Loucy (cell line): ENCODE measurements at regions not wholly inside any gene's neighbourhood (a gene's known extent, or its start where the extent isn't known, plus 50 kb on each side); places are given as distances from the start of the nearest gene placed in this dataset.

Experiments
- H2AFZ ChIP-seq: fragments of 200-600 bp; sonication (generic); 2 replicates; pipeline ENCODE4 v1.6.0; 2016; ENCODE audit warnings: antibody characterized with exemption, mild to moderate bottlenecking, low read length, moderate library complexity
- H3F3A ChIP-seq: fragments of 200-600 bp; 2 replicates; pipeline ENCODE4 v1.6.0; 2016; ENCODE audit warnings: antibody characterized with exemption, low read depth, mild to moderate bottlenecking
- H3K27me3 ChIP-seq: fragments of 200-600 bp; sonication (generic); 2 replicates; pipeline ENCODE4 v1.6.1; 2014; ENCODE audit warnings: low read length, mild to moderate bottlenecking; ENCODE audit not compliant: insufficient read depth, poor library complexity, severe bottlenecking
- H3K36me3 ChIP-seq: fragments of 200-600 bp; sonication (generic); 2 replicates; pipeline ENCODE4 v1.6.1; 2016; ENCODE audit warnings: low read length; ENCODE audit not compliant: insufficient read depth
- H3K4me1 ChIP-seq: fragments of 200-600 bp; sonication (generic); 2 replicates; pipeline ENCODE4 v1.5.1; 2014; ENCODE audit warnings: low read length, mild to moderate bottlenecking; ENCODE audit not compliant: insufficient read depth, poor library complexity, severe bottlenecking
- H3K4me2 ChIP-seq: fragments of 200-600 bp; sonication (generic); 2 replicates; pipeline ENCODE4 v1.6.0; 2014; ENCODE audit warnings: antibody characterized with exemption, low read length, low read depth, mild to moderate bottlenecking; ENCODE audit not compliant: poor library complexity, severe bottlenecking
- H3K4me3 ChIP-seq: fragments of 200-600 bp; sonication (generic); 2 replicates; pipeline ENCODE4 v1.5.1; 2014; ENCODE audit warnings: low read length, mild to moderate bottlenecking, mixed read lengths; ENCODE audit not compliant: poor library complexity, severe bottlenecking
- H3K79me2 ChIP-seq: fragments of 200-600 bp; sonication (generic); 2 replicates; pipeline ENCODE4 v1.6.1; 2014; ENCODE audit warnings: low read length; ENCODE audit not compliant: insufficient read depth
- H3K9ac ChIP-seq: fragments of 200-600 bp; sonication (generic); 2 replicates; pipeline ENCODE4 v1.6.0; 2014; ENCODE audit warnings: mild to moderate bottlenecking, low read depth, low read length, moderate library complexity; ENCODE audit not compliant: poor library complexity, severe bottlenecking
- H3K9me2 ChIP-seq: fragments of 200-600 bp; sonication (generic); replicated peaks from 2 replicates; pipeline ENCODE4 v1.6.1; 2016; ENCODE audit warnings: low read depth, low read length, mixed read lengths
- H3K9me3 ChIP-seq: fragments of 200-600 bp; sonication (generic); 2 replicates; pipeline ENCODE4 v1.6.1; 2014; ENCODE audit warnings: mild to moderate bottlenecking, antibody characterized with exemption, low read length, low read depth; ENCODE audit not compliant: insufficient read depth
- H4K20me1 ChIP-seq: fragments of 200-600 bp; sonication (generic); 2 replicates; pipeline ENCODE4 v1.6.0; 2014; ENCODE audit warnings: antibody characterized with exemption, low read length, mild to moderate bottlenecking; ENCODE audit not compliant: insufficient read depth, poor library complexity, severe bottlenecking
- CTCF ChIP-seq: fragments of 200-600 bp; sonication (generic); conservative IDR thresholded peaks from 2 replicates; pipeline ENCODE4 v1.5.1; 2014; ENCODE audit warnings: mild to moderate bottlenecking, antibody characterized with exemption, low read length
- EZH2phosphoT487 ChIP-seq: fragments of 200-600 bp; IDR thresholded peaks from 2 replicates; pipeline ENCODE4 v1.6.1; 2018; ENCODE audit warnings: antibody characterized with exemption, mild to moderate bottlenecking, moderate library complexity, borderline replicate concordance

DNA sequence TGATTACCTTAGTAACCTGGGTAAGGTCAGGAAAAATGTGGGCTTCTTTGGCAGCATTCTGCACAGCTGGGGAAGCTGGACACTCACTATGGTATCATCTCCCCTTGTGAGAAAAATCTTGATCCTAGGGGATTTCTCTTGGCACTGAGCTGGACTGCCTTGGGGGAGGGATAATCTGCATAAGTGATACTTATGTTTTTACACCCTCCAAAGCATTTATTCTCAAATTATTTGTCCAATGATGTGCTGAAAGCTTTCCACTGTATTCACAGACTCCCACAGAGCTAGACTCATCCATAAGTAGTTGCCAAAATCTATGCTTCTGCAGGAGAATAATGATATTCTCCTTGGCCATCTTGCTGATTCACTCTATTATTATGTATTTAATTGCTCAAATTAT lies 121.5 kb upstream of the CNR1 start:
- Histone ChIP-seq H3K9me2 (no peaks in the 10 kb centered on the region), H2AFZ (no peak overlapping the region), H3K4me3 (no peak overlapping the region), H3K79me2 (no peaks in the 10 kb centered on the region), H3K9ac (no peak overlapping the region), H3K4me1 (no peaks in the 10 kb centered on the region), H3F3A (no peaks in the 10 kb centered on the region), H3K27me3 (no peaks in the 10 kb centered on the region), H4K20me1 (no peaks in the 10 kb centered on the region), H3K9me3 (no peaks in the 10 kb centered on the region), H3K4me2 (no peak overlapping the region), H3K36me3 (no peaks in the 10 kb centered on the region)
- TF ChIP-seq CTCF (no peak), EZH2phosphoT487 (no peak)

- no peak overlapping the region for H3K4me3 ChIP-seq
Observed at GRCh38 chr6:88276331-88276730, 110.2 kb upstream of the CNR1 start.

DNA sequence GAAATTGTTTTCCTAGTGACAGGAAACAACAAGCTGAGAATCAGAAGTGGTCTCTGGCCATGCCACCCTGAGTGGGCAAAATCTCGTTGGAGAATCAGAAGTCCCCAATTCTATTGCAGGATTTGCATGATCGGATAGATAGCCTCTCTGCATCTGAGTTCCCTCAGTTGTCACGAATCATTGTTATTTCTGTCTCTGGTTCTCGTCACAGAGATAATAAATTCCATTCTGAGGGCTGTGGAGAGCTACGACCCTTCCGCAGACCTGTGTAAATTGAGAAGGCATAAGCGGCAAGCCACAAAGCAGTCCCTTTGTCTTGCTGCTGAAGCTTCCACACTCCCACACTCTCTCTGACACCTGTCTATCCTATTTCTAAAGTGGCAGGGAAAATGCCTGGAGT lies 102.4 kb upstream of the CNR1 start:
- no peaks in the 10 kb centered on the region for H3K4me1 ChIP-seq
- no peaks in the 10 kb centered on the region for H3K9me2 ChIP-seq
- H2AFZ ChIP-seq: no peak overlapping the region
- no peaks in the 10 kb centered on the region for H3K9me3 ChIP-seq
- no peaks in the 10 kb centered on the region for H3K79me2 ChIP-seq
- H3K9ac ChIP-seq: no peak overlapping the region
- TF ChIP-seq CTCF (no peak), EZH2phosphoT487 (no peak)
- H4K20me1 ChIP-seq: no peaks in the 10 kb centered on the region
- no peaks in the 10 kb centered on the region for H3K27me3 ChIP-seq
- no peaks in the 10 kb centered on the region for H3K36me3 ChIP-seq
- no peak overlapping the region for H3K4me3 ChIP-seq
- no peaks in the 10 kb centered on the region for H3F3A ChIP-seq
- no peak overlapping the region for H3K4me2 ChIP-seq

More at GRCh38 chr6:88276331-88276730, 110.2 kb upstream of the CNR1 start:
- Histone ChIP-seq H3K4me1 (no peaks in the 10 kb centered on the region), H3F3A (no peaks in the 10 kb centered on the region), H3K79me2 (no peaks in the 10 kb centered on the region), H3K4me2 (no peak overlapping the region), H3K9me3 (no peaks in the 10 kb centered on the region), H3K9me2 (no peaks in the 10 kb centered on the region), H2AFZ (no peak overlapping the region), H3K9ac (no peak overlapping the region), H4K20me1 (no peaks in the 10 kb centered on the region), H3K36me3 (no peaks in the 10 kb centered on the region), H3K27me3 (no peaks in the 10 kb centered on the region)
- TF ChIP-seq EZH2phosphoT487 (no peak), CTCF (no peak)
